HG02884 (cell line): ENCODE measurements at regions not wholly inside any gene's neighbourhood (a gene's known extent, or its start where the extent isn't known, plus 50 kb on each side); places are given as distances from the start of the nearest gene placed in this dataset.

Experiments used
- ATAC-seq: cut with Tn5 transposase; IDR thresholded peaks from one replicate; pipeline ENCODE4 v1.9.1; 2021; ENCODE audit warnings: mild to moderate bottlenecking, moderate library complexity; ENCODE audit not compliant: unreplicated experiment

GRCh38 chr3:163132111-163132510 lies 1635.5 kb downstream of the OTOL1 start:
- ATAC-seq = no peak

- ATAC-seq = no peak
Measured at GRCh38 chr3:163129287-163129686, 1632.7 kb downstream of the OTOL1 start.

GRCh38 chr3:163126115-163126514 lies 1629.5 kb downstream of the OTOL1 start:
- no peak for ATAC-seq
